ENCODE measurements at regions not wholly inside any gene's neighbourhood (a gene's known extent, or its start where the extent isn't known, plus 50 kb on each side); places are given as distances from the start of the nearest gene placed in this dataset.
A peak's percentile ranks its signal among the peaks of the same experiment; 100 is the strongest.

DNA sequence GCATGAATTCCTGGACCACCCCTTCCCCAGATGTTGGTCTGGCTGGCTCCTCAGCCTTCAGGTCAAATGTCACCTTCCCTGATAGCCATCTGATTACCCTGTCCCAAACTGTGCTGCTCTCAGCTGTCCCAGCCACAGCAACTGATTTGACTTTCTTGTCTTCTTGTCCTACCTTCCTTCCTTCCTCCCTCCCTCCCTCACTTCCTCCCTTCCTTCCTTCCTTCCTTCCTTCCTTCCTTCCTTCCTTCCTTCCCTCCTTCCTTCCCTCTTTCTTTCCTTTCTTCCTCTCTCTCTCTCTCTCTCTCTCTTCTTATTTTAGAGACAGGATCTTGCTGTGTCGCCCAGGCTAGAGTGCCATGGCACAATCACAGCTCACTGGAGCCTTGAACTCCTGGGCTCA, 242.5 kb downstream of the RPS24 start:
- ChIA-PET CTCF (no interaction called here), POLR2A (ENCODE audit: unreplicated experiment) (no interaction called here)
- no TSS peak for BruUV-seq (replicated peaks)
- Histone ChIP-seq H3K9me3 (ENCODE audit: low read length) (no peaks in the 10 kb centered on the region), H4K20me1 (ENCODE audit: low read length) (no peaks in the 10 kb centered on the region), H3F3A (ENCODE audit: low read length, unreplicated experiment) (no peaks in the 10 kb centered on the region), H3K9ac (ENCODE audit: low read length) (no peak overlapping the region), H3K27ac (ENCODE audit: low read length) (no peak overlapping the region), H3K79me2 (ENCODE audit: low read length) (no peaks in the 10 kb centered on the region), H3K4me1 (ENCODE audit: insufficient read depth, low read length) (no peaks in the 10 kb centered on the region), H3K9me2 (replicated peaks; ENCODE audit: low read length) (no peaks in the 10 kb centered on the region), H3K27me3 (ENCODE audit: low read length) (peaks cover 76% of the 10 kb centered on the region), H3K4me3 (ENCODE audit: low read length) (no peak overlapping the region), H2AFZ (ENCODE audit: low read length) (no peak overlapping the region), H3K4me2 (ENCODE audit: low read length) (no peak overlapping the region), H3K36me3 (ENCODE audit: low read depth, low read length) (no peaks in the 10 kb centered on the region)
- intact Hi-C loops (cut with micrococcal nuclease): no loop called here
- ATAC-seq (no peak), DNase-seq (no peak)
- TF ChIP-seq EZH2 (IDR thresholded peaks at IDR 0.05; ENCODE audit: low read length, unreplicated experiment) (no peak), CTCF (conservative IDR thresholded peaks at IDR 0.05; ENCODE audit: low read depth, low read length) (no peak), EZH2phosphoT487 (IDR thresholded peaks at IDR 0.05; ENCODE audit: borderline replicate concordance, low read length) (no peak)

DNA sequence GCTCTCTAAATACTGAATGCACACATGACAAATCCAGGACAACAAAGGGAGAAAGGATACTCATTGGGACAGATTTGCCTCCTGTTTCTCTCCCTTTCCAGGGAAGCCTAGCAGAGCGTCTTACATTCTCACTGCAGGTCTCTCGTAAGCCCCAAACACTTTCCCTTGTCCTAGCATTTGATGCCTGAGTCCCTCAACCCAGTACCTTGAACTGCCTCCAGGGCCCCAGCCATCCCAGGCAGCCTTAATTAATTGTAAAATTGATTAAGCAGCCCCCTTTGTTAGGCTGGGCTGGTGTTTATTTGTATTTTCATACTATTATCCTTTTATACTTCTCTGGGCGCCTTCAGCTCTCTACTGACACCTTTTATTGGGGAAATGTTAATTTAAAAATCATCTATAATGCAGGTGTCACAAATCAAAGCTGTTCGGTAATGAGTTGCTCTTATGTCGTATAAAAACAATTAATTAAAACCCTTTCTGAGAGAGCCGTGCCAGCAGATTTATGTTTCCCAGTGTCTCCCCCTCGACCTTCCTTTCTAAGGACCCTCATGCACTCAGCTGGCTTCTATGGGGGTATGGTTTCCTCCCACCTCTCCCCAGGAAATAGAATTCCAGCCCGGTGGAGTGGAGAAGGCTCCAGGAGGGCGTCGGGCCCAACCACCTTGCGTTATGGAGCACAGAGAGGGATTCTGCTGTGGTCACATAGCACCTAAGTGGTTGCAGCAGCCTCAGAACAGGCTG, 243.8 kb downstream of the RPS24 start:
- H3K4me2 ChIP-seq (ENCODE audit: low read length): no peak overlapping the region
- H4K20me1 ChIP-seq (ENCODE audit: low read length): no peaks in the 10 kb centered on the region
- H3K79me2 ChIP-seq (ENCODE audit: low read length): no peaks in the 10 kb centered on the region
- H2AFZ ChIP-seq (ENCODE audit: low read length): no peak overlapping the region
- H3K27ac ChIP-seq (ENCODE audit: low read length): no peak overlapping the region
- DNase-seq (no peak), ATAC-seq (no peak)
- no TSS peak for BruUV-seq (replicated peaks)
- no peaks in the 10 kb centered on the region for H3K36me3 ChIP-seq (ENCODE audit: low read depth, low read length)
- peaks cover 78% of the 10 kb centered on the region for H3K27me3 ChIP-seq (ENCODE audit: low read length)
- no peak for TF ChIP-seq EZH2phosphoT487 (IDR thresholded peaks at IDR 0.05; ENCODE audit: borderline replicate concordance, low read length)
- TF ChIP-seq CTCF (conservative IDR thresholded peaks at IDR 0.05; ENCODE audit: low read depth, low read length): no peak
- no peaks in the 10 kb centered on the region for H3F3A ChIP-seq (ENCODE audit: low read length, unreplicated experiment)
- ChIA-PET CTCF (no interaction called here), POLR2A (ENCODE audit: unreplicated experiment) (no interaction called here)
- no peaks in the 10 kb centered on the region for H3K9me3 ChIP-seq (ENCODE audit: low read length)
- H3K9me2 ChIP-seq (replicated peaks; ENCODE audit: low read length): no peaks in the 10 kb centered on the region
- no peak overlapping the region for H3K4me3 ChIP-seq (ENCODE audit: low read length)
- H3K9ac ChIP-seq (ENCODE audit: low read length): no peak overlapping the region
- intact Hi-C loops (cut with micrococcal nuclease): no loop called here
- no peaks in the 10 kb centered on the region for H3K4me1 ChIP-seq (ENCODE audit: insufficient read depth, low read length)

DNA sequence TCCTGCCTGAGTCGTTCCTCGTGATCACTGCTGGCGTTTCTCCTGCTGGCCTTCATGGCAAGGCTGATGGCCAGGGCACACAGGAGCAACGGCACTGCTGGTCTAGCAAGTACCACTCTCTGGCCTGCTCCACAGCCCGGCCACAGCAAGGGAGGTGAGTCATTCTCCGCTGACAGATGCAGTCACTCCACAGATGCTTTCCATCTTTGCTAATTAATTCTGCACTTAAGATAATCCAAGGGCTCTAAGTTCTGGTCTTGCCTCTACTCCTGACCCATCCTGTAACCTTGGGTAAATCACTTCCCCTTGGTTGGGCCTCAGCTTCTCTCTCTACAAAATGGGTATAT, 244.4 kb downstream of the RPS24 start:
- H3K36me3 ChIP-seq (ENCODE audit: low read depth, low read length): no peaks in the 10 kb centered on the region
- no peak overlapping the region for H3K27ac ChIP-seq (ENCODE audit: low read length)
- ATAC-seq: peak; percentile 53
- ChIA-PET CTCF (no interaction called here), POLR2A (ENCODE audit: unreplicated experiment) (no interaction called here)
- H2AFZ ChIP-seq (ENCODE audit: low read length): no peak overlapping the region
- no peaks in the 10 kb centered on the region for H3K79me2 ChIP-seq (ENCODE audit: low read length)
- H3K9me2 ChIP-seq (replicated peaks; ENCODE audit: low read length): no peaks in the 10 kb centered on the region
- no peak overlapping the region for H3K4me2 ChIP-seq (ENCODE audit: low read length)
- H3K4me1 ChIP-seq (ENCODE audit: insufficient read depth, low read length): no peaks in the 10 kb centered on the region
- no TSS peak for BruUV-seq (replicated peaks)
- H4K20me1 ChIP-seq (ENCODE audit: low read length): no peaks in the 10 kb centered on the region
- no peak overlapping the region for H3K4me3 ChIP-seq (ENCODE audit: low read length)
- H3K9me3 ChIP-seq (ENCODE audit: low read length): no peaks in the 10 kb centered on the region
- TF ChIP-seq CTCF (conservative IDR thresholded peaks at IDR 0.05; ENCODE audit: low read depth, low read length): no peak
- TF ChIP-seq EZH2 (IDR thresholded peaks at IDR 0.05; ENCODE audit: low read length, unreplicated experiment): no peak
- no peak for TF ChIP-seq EZH2phosphoT487 (IDR thresholded peaks at IDR 0.05; ENCODE audit: borderline replicate concordance, low read length)
- peak; percentile 68 for DNase-seq
- intact Hi-C loops (cut with micrococcal nuclease): no loop called here
- H3K9ac ChIP-seq (ENCODE audit: low read length): no peak overlapping the region
- peaks cover 78% of the 10 kb centered on the region for H3K27me3 ChIP-seq (ENCODE audit: low read length)
- no peaks in the 10 kb centered on the region for H3F3A ChIP-seq (ENCODE audit: low read length, unreplicated experiment)

Data from PC-3 (cell line).